ENCODE measurements at regions not wholly inside any gene's neighbourhood (a gene's known extent, or its start where the extent isn't known, plus 50 kb on each side); places are given as distances from the start of the nearest gene placed in this dataset.

DNA sequence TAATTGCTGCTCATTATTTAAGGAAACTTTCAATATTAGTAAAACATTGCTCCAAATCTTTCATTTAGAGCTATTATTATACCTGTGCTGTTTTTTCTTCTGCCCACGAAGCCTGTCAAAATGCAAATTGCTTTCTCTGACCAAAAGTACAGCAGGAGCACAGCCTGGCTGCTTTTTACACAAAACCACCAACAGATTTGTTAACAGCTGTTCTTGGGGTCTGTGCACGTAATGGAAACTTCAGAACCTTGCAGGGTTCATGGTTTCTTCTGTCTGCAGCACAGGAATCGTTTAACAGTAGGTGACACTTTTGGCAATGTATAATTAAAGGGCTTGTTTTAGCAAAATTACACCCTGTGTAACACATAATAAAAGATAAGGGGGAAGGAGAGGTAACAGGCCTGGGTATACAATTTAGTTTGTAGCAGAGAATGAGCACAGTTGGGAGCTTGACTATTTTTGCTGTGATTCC is 447.3 kb downstream of the KCNJ3 start:
- H3K27ac ChIP-seq, result no peak overlapping the region
- no peak for DNase-seq (ENCODE audit: low read depth, low spot score)

GRCh38 chr2:155141418-155141817 is 442.9 kb downstream of the KCNJ3 start:
- no peak overlapping the region for H3K27ac ChIP-seq
- no peak for DNase-seq (ENCODE audit: low read depth, low spot score)

DNA sequence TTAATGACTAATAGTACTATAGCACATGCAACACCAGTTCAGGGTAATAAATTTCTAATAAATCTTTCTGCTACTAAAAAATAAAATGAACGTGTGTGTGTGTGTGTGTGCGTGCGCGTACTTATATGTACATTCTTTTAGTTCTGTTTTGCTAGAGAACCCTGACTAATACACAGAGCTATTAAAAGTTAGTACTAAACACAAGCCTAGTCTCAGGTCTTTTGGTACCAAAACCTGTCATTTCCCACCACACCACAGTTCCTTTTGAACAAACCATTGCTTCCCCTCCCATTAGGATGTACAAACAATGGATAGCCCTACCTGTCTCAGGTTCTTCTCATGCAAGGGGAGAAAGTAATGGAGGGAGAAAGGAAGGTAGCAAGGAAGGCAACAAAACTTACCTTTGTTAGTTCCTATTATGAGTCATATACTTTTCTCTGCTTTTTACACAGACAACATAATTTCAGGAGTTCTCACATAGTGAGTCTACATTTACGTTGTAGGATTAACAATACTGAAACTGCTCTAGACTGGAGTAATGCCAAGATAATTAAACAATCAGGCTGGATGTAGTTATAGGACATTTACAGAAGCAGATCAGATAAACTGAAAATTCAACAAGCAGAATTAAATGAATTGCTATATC is 427.2 kb downstream of the KCNJ3 start:
- DNase-seq (ENCODE audit: low read depth, low spot score), result no peak
- no peak overlapping the region for H3K27ac ChIP-seq

GRCh38 chr2:155115846-155116245 is 417.4 kb downstream of the KCNJ3 start:
- H3K27ac ChIP-seq, result no peak overlapping the region
- DNase-seq (ENCODE audit: low read depth, low spot score), result no peak

DNA sequence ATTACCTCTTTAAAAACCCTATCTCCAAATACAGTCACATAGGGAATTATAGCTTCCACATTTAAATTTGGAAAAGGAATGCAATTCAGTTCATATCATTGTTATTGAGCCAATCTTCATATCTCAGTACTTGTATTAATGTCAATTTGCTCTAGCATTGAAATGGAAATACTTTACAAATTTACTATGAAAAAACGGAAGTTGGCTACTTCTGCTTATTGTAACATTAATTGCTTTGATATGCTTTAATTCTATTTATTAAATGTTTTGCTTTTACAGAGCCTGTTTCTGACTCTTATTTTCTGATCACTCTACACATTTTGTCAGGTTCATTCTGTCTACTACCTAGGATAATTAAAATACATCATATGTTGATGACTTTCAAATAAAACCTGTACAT is 412.6 kb downstream of the KCNJ3 start:
- H3K27ac ChIP-seq, result no peak overlapping the region
- no peak for DNase-seq (ENCODE audit: low read depth, low spot score)

GRCh38 chr2:155109527-155109926 is 411.0 kb downstream of the KCNJ3 start:
- H3K27ac ChIP-seq, result no peak overlapping the region
- no peak for DNase-seq (ENCODE audit: low read depth, low spot score)

DNA sequence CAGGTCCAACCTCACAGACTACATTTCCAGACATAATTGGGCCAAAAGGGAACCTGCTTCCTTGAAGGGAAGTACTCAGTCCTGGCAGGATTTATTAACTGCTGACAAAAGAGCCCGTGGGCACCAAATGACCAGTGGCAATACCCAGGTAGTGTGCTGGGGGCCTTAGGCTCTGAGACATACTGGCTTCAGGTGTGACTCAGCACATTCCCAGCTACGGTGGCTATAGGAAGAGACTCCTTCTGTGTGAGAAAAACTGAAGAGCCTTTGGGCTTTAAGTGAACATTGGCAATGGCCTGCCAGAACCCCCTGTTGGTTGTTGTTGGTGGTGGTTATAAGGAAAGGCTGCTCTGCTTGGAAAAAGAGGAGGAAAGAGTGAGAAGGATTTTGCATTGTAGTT is 401.8 kb downstream of the KCNJ3 start:
- no peak overlapping the region for H3K27ac ChIP-seq
- no peak for DNase-seq (ENCODE audit: low read depth, low spot score)

- no peak for DNase-seq (ENCODE audit: low read depth, low spot score)
- no peak overlapping the region for H3K27ac ChIP-seq
These were observed 401.3 kb downstream of the KCNJ3 start for GRCh38 chr2:155099784-155100183.

DNA sequence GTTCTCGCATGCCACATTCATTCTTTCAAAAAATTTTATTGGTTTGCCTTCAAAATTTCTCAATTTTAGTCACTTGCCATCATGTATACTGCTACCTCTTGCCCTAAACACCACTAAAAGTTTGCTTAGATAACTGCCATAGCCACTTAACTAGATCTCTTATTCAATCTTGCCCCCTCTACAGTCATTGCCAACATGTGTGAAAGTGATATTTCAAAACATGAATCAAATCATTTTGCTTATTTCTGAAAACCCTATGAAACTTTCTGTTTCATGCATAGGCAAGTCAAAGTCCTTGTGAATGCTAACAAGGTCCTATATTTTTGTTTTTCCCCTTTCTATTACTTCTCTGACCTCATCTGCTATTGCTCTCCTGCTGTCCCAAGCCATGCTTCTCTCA is 397.1 kb downstream of the KCNJ3 start:
- H3K27ac ChIP-seq, result no peak overlapping the region
- DNase-seq (ENCODE audit: low read depth, low spot score), result no peak

DNA sequence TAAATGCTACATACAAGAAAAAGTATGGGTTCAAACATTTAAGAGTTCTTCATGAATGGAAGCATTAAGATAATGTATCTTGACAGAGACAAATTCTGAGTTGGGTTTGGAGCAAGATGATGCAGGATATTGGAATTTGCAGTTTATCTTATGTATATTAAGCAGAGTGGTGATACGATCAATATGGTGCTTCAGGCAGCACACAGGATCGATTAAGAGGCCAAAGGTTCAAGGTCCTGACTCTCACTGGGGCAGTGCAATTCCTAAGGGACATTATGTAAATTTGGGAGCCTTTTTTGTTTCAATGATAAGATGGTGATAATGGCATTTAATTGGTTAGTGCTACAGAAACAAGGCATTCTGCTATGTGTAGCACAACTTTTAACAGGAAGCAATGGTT is 381.9 kb downstream of the KCNJ3 start:
- no peak overlapping the region for H3K27ac ChIP-seq
- DNase-seq (ENCODE audit: low read depth, low spot score), result no peak

DNA sequence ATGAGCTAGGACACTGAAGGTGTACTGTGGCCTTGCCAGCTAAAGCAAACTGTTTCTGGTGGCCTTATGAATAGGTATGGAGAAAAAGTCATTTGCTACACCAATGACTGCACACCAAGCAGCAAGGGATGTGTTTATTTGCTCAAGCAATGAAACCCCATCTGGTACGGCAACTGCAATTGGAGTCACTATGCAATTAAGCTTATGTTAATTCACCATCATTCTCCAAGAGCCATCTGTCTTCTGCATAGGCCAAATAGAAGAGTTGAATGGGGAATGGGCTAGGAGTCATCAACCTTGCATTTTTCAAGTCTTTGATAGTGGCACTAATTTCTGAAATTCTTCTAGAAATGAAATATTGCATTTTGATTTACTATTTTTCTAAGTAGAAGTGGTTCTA is 372.0 kb downstream of the KCNJ3 start:
- no peak overlapping the region for H3K27ac ChIP-seq
- no peak for DNase-seq (ENCODE audit: low read depth, low spot score)

- no peak overlapping the region for H3K27ac ChIP-seq
- DNase-seq (ENCODE audit: low read depth, low spot score), result no peak
These were observed 364.4 kb downstream of the KCNJ3 start for GRCh38 chr2:155062922-155063258.

DNA sequence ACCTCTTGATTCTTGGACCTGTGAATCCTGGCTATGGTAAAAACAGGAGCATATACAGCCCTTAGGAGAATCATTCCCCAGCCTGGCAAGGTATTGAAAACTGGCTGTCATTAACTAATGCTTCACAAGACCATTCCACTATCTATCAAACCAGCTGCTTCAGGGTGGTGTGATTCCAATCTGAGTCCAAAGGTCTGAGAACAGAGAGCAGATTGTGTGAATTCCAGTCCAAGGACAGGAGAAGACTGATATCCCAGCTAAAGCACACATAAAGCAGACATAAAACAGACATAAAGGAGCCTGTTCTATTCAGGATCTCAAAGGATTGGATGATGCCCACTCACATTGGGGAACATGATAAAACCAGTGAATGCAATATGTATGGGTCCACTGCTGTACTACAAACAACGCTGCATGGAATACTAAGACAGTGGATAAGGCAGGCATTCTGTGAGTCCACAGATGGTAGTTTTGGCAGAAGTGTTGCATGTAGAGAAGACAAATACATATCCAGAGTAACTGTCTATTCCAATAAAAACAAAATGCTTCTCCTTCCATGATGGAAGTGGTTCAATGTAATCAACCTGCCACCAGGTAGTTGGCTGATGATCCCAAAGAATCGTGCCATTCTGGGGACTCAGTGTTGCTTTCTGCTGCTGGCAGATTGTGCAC is 363.9 kb downstream of the KCNJ3 start:
- no peak overlapping the region for H3K27ac ChIP-seq

GRCh38 chr2:155060896-155061295 is 362.4 kb downstream of the KCNJ3 start:
- DNase-seq (ENCODE audit: low read depth, low spot score), result no peak
- no peak overlapping the region for H3K27ac ChIP-seq

More for the DNA sequence above, 363.9 kb downstream of the KCNJ3 start:
- DNase-seq (ENCODE audit: low read depth, low spot score), result no peak

GRCh38 chr2:155054712-155055111 is 356.2 kb downstream of the KCNJ3 start:
- no peak for DNase-seq (ENCODE audit: low read depth, low spot score)
- no peak overlapping the region for H3K27ac ChIP-seq

- DNase-seq (ENCODE audit: low read depth, low spot score), result no peak
- H3K27ac ChIP-seq, result no peak overlapping the region
These were observed 344.6 kb downstream of the KCNJ3 start for GRCh38 chr2:155043097-155043496.

GRCh38 chr2:155035308-155035707 is 336.8 kb downstream of the KCNJ3 start:
- H3K27ac ChIP-seq, result no peak overlapping the region
- DNase-seq (ENCODE audit: low read depth, low spot score), result no peak

GRCh38 chr2:155033652-155034051 is 335.2 kb downstream of the KCNJ3 start:
- H3K27ac ChIP-seq, result no peak overlapping the region
- DNase-seq (ENCODE audit: low read depth, low spot score), result no peak

- DNase-seq (ENCODE audit: low read depth, low spot score), result no peak
- no peak overlapping the region for H3K27ac ChIP-seq
These were observed 331.8 kb downstream of the KCNJ3 start for GRCh38 chr2:155030296-155030695.

DNA sequence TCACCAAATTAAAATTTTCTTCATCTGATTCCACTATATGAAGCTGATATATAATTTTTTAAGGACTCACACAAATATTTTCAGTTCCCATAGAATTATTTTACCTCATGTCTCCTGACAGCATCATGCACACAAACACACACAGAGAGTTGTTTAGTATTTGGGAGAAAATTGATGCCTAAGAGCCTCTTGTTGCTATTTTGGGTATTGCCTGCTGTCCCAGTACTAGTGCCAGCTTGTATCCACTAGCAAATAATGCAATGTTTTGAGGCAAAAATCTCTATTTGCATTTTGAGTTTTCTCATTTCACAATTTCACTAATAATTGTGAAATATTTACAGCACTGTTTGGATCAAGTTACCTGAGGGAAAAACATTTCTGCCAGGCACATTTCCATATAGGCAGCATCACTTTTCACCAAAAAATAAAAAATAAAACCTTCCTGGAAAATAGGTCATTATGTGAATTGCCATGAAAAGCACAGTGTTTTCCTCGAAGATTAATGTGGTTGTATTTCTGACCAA is 328.2 kb downstream of the KCNJ3 start:
- no peak overlapping the region for H3K27ac ChIP-seq
- no peak for DNase-seq (ENCODE audit: low read depth, low spot score)

GRCh38 chr2:155023674-155024073 is 325.2 kb downstream of the KCNJ3 start:
- DNase-seq (ENCODE audit: low read depth, low spot score), result no peak
- H3K27ac ChIP-seq, result no peak overlapping the region

DNA sequence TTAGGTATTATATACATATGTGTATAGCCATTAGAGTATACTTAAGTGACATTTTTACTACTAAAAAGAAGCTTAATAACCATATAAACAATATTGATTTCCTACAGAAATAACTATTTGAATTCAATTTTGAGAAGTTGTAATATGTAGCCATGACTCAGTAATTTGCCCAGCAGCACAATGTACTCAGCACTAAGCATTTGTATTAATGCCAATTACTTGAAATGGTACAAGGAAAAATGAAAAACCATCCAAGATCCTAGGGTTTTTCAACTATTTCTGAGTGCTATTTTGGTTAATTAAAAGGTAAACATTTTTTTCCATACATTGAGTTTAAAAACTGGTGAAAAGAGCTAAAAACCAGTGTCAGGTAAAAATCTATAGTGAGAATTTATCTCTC is 324.0 kb downstream of the KCNJ3 start:
- DNase-seq (ENCODE audit: low read depth, low spot score), result no peak
- H3K27ac ChIP-seq, result no peak overlapping the region
